ENCODE measurements at regions not wholly inside any gene's neighbourhood (a gene's known extent, or its start where the extent isn't known, plus 50 kb on each side); places are given as distances from the start of the nearest gene placed in this dataset.

DNA sequence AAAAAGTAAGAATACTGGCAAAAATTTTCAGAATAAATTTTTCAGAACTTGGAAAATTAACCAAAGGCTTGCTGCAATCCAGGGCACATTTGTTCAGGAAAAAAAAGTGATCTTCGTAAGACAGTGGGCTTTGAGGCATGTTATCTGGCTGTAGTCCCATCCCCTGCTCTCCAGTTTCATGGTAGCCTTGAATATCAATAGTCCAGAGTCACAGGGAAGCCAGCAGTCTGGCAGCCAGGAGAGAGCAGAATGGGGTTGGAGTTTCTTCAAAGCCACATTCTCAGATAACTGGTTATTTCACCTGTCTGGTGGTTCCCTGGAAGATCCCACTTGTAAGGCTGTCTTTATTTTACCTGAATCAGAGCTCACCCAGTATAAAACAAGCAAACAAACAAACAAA is 669.3 kb downstream of the MATN1 start:
- Histone ChIP-seq H3K27ac (no peak overlapping the region), H3K4me1 (no peaks in the 10 kb centered on the region), H3K36me3 (no peaks in the 10 kb centered on the region), H3K27me3 (peaks cover 66% of the 10 kb centered on the region), H3K9me3 (no peaks in the 10 kb centered on the region), H3K4me3 (no peak overlapping the region)
- WGBS, 2 donors (ENCODE audit: low coverage in 1 of 2) = 21 to 60% methylated on average over 1 of the region's 1 CpG
- TF ChIP-seq CTCF (IDR thresholded peaks at IDR 0.05) (no peak), EP300 (IDR thresholded peaks at IDR 0.05) (no peak), POLR2AphosphoS5 (IDR thresholded peaks at IDR 0.05) (no peak), POLR2A (IDR thresholded peaks at IDR 0.05) (no peak)
- ATAC-seq = no peak

GRCh38 chr1:30052178-30052577 is 671.2 kb downstream of the MATN1 start:
- TF ChIP-seq POLR2AphosphoS5 (IDR thresholded peaks at IDR 0.05) (no peak), EP300 (IDR thresholded peaks at IDR 0.05) (no peak), CTCF (IDR thresholded peaks at IDR 0.05) (no peak)
- no peaks in the 10 kb centered on the region for H3K9me3 ChIP-seq
- WGBS, 2 donors (ENCODE audit: low coverage in 1 of 2) = 17 to 61% methylated on average over 2 to 4 of the region's 4 CpGs
- H3K36me3 ChIP-seq = no peaks in the 10 kb centered on the region
- no peaks in the 10 kb centered on the region for H3K4me1 ChIP-seq
- no peak overlapping the region for H3K27ac ChIP-seq
- H3K4me3 ChIP-seq = no peak overlapping the region
- no peak for ATAC-seq
- H3K27me3 ChIP-seq = peaks cover 65% of the 10 kb centered on the region

DNA sequence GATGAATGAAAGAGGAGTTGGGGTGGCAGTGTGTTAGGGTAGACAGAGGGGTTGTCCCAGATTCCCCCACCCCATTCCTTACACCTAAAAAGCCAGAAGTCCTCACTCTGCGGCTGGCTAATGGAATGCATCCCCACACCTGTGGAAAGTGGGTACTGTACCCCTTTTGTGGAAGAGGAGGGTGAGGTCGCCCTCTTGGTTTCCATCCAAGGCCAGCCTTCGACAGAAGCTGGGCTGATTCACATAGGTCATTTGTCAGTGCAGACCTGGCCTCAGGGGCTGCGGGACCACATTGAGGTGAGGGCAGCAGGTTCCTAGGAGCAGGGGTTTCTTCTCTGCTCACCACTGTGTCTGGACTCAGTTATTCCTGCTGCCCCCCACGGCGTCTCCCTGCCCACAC is 671.6 kb downstream of the MATN1 start:
- Histone ChIP-seq H3K9me3 (no peaks in the 10 kb centered on the region), H3K27ac (no peak overlapping the region), H3K4me3 (no peak overlapping the region), H3K4me1 (no peaks in the 10 kb centered on the region), H3K36me3 (no peaks in the 10 kb centered on the region), H3K27me3 (peaks cover 65% of the 10 kb centered on the region)
- ATAC-seq = no peak
- TF ChIP-seq EP300 (IDR thresholded peaks at IDR 0.05) = no peak
- no peak for TF ChIP-seq POLR2AphosphoS5 (IDR thresholded peaks at IDR 0.05)
- no peak for TF ChIP-seq POLR2A (IDR thresholded peaks at IDR 0.05)
- TF ChIP-seq CTCF (IDR thresholded peaks at IDR 0.05) = no peak
- WGBS, 2 donors (ENCODE audit: low coverage in 1 of 2) = 74 to 78% methylated on average over 3 to 5 of the region's 6 CpGs

DNA sequence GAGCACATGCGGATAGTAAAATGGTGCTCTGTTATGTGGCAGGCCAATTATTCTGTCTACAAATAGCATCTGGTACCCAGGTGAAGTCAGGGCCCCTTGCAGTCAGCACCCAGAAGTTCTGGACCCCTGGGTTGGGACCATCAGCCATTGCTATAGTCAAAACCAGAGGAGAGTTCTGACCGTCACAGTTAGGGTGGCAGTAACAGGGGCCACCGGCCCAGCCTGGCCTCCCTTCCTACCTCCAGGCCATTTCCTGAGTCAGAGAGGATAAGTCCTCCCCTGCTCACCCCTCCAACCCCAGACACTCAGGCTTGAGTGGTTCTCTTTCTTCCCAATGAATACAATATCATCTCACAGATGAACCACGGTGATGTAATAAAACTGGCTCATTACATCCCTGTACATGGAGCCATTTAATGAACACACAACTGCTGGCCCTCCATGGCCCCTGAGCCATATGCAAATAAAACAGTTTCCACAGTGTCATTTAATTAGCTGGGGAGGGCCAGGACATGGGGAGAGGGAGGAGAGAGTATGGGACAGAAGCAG is 673.6 kb downstream of the MATN1 start:
- H3K27me3 ChIP-seq = peaks cover 84% of the 10 kb centered on the region
- H3K9me3 ChIP-seq = no peaks in the 10 kb centered on the region
- WGBS, 2 donors (ENCODE audit: low coverage in 1 of 2) = 60% methylated on average over 1 of the region's 4 CpGs; no CpG with 5 or more reads in 1 of the 2 donors
- H3K4me1 ChIP-seq = no peaks in the 10 kb centered on the region
- H3K36me3 ChIP-seq = no peaks in the 10 kb centered on the region
- no peak overlapping the region for H3K4me3 ChIP-seq
- no peak overlapping the region for H3K27ac ChIP-seq
- no peak for TF ChIP-seq POLR2A (IDR thresholded peaks at IDR 0.05)
- TF ChIP-seq EP300 (IDR thresholded peaks at IDR 0.05) = no peak
- TF ChIP-seq POLR2AphosphoS5 (IDR thresholded peaks at IDR 0.05) = no peak
- no peak for TF ChIP-seq CTCF (IDR thresholded peaks at IDR 0.05)
- ATAC-seq = no peak

DNA sequence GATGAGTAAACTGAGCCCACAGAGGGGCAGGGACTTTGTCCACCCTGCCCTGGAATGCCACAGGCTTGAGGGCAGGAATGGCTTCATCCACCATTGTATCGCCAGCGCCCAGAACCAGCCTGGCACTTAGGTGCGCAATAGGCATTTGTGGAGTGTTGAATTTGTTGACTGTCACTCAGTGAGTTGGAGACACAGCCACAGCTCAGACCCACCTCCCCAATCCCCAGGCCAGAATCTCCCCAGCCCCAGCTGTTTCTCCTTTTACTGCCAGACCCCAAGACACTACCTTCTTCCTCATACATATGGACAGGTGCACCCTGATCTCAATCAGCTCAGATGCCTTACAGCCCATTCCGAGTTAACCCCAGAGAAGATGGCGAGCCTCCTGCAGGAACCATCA is 674.5 kb downstream of the MATN1 start:
- Histone ChIP-seq H3K4me3 (no peak overlapping the region), H3K27ac (no peak overlapping the region), H3K9me3 (no peaks in the 10 kb centered on the region), H3K36me3 (no peaks in the 10 kb centered on the region), H3K4me1 (no peaks in the 10 kb centered on the region), H3K27me3 (peaks cover 81% of the 10 kb centered on the region)
- TF ChIP-seq EP300 (IDR thresholded peaks at IDR 0.05) = no peak
- no peak for ATAC-seq
- WGBS, 2 donors (ENCODE audit: low coverage in 1 of 2) = 65 to 100% methylated on average over 1 to 2 of the region's 5 CpGs
